HEK293 (cell line): ENCODE measurements at regions not wholly inside any gene's neighbourhood (a gene's known extent, or its start where the extent isn't known, plus 50 kb on each side); places are given as distances from the start of the nearest gene placed in this dataset.

Experiments
- GLIS2 ChIP-seq: fragments of 450-650 bp; formaldehyde crosslinking; IDR thresholded peaks from 2 replicates; pipeline ENCODE4 v1.5.1; 2016; ENCODE audit warnings: missing biosample characterization, missing genetic modification characterization
- MEIS1 ChIP-seq: sonication (generic); formaldehyde crosslinking; IDR thresholded peaks from 2 replicates; pipeline ENCODE4 v1.8.1; 2022; ENCODE audit warnings: missing genetic modification reagents, mild to moderate bottlenecking, borderline replicate concordance
- MZF1 ChIP-seq: fragments of 450-650 bp; formaldehyde crosslinking; IDR thresholded peaks from 2 replicates; pipeline ENCODE4 v1.5.1; 2017; ENCODE audit warnings: missing biosample characterization, missing genetic modification characterization, borderline replicate concordance
- REPIN1 ChIP-seq: fragments of 450-650 bp; formaldehyde crosslinking; IDR thresholded peaks from 2 replicates; pipeline ENCODE4 v1.5.1; 2017; ENCODE audit warnings: missing biosample characterization, missing genetic modification characterization, low read depth
- SCRT1 ChIP-seq: fragments of 450-650 bp; formaldehyde crosslinking; IDR thresholded peaks from 2 replicates; pipeline ENCODE4 v1.5.1; 2016; ENCODE audit warnings: missing biosample characterization, missing genetic modification characterization, borderline replicate concordance
- SP7 ChIP-seq: fragments of 450-650 bp; formaldehyde crosslinking; IDR thresholded peaks from 2 replicates; pipeline ENCODE4 v1.5.1; 2016; ENCODE audit warnings: missing biosample characterization, missing genetic modification characterization
- WT1 ChIP-seq: fragments of 450-650 bp; formaldehyde crosslinking; IDR thresholded peaks from 2 replicates; pipeline ENCODE4 v1.5.1; 2016; ENCODE audit warnings: missing biosample characterization, missing genetic modification characterization
- YY1 ChIP-seq: fragments of 450-650 bp; formaldehyde crosslinking; IDR thresholded peaks from 2 replicates; pipeline ENCODE4 v1.5.1; 2018; ENCODE audit warnings: missing biosample characterization, missing genetic modification characterization
- ZBTB17 ChIP-seq: fragments of 450-650 bp; formaldehyde crosslinking; IDR thresholded peaks from 2 replicates; pipeline ENCODE4 v1.5.1; 2016; ENCODE audit warnings: missing biosample characterization, missing genetic modification characterization
- ZEB2 ChIP-seq: fragments of 450-650 bp; formaldehyde crosslinking; IDR thresholded peaks from 2 replicates; pipeline ENCODE4 v1.5.1; 2016; ENCODE audit warnings: missing biosample characterization, missing genetic modification characterization
- ZFP41 ChIP-seq: fragments of 450-650 bp; formaldehyde crosslinking; IDR thresholded peaks from 2 replicates; pipeline ENCODE4 v1.5.1; 2016; ENCODE audit warnings: missing biosample characterization, missing genetic modification characterization, borderline replicate concordance
- ZNF223 ChIP-seq: fragments of 450-650 bp; formaldehyde crosslinking; IDR thresholded peaks from 2 replicates; pipeline ENCODE4 v1.5.1; 2016; ENCODE audit warnings: missing biosample characterization, missing genetic modification characterization
- ZNF341 ChIP-seq: fragments of 450-650 bp; formaldehyde crosslinking; IDR thresholded peaks from 2 replicates; pipeline ENCODE4; 2016; ENCODE audit warnings: low read depth, missing biosample characterization, missing genetic modification characterization
- ZNF391 ChIP-seq: fragments of 450-650 bp; formaldehyde crosslinking; IDR thresholded peaks from 2 replicates; pipeline ENCODE4 v1.5.1; 2016; ENCODE audit warnings: low read depth, missing biosample characterization, missing genetic modification characterization, borderline replicate concordance
- ZNF549 ChIP-seq: fragments of 450-650 bp; IDR thresholded peaks from 2 replicates; pipeline ENCODE4 v1.5.1; 2018; ENCODE audit warnings: missing biosample characterization, missing genetic modification characterization, mild to moderate bottlenecking, inconsistent platforms, moderate library complexity
- ZNF558 ChIP-seq: fragments of 450-650 bp; formaldehyde crosslinking; IDR thresholded peaks from 2 replicates; pipeline ENCODE4 v1.5.1; 2016; ENCODE audit warnings: missing biosample characterization, missing genetic modification characterization
- ZNF610 ChIP-seq: fragments of 450-650 bp; formaldehyde crosslinking; IDR thresholded peaks from 2 replicates; pipeline ENCODE4 v1.5.1; 2016; ENCODE audit warnings: missing biosample characterization, missing genetic modification characterization, borderline replicate concordance
- ZNF624 ChIP-seq: fragments of 450-650 bp; formaldehyde crosslinking; IDR thresholded peaks from 2 replicates; pipeline ENCODE4 v1.5.1; 2017; ENCODE audit warnings: missing biosample characterization, missing genetic modification characterization
- ZNF701 ChIP-seq: fragments of 450-650 bp; formaldehyde crosslinking; IDR thresholded peaks from 2 replicates; pipeline ENCODE4 v1.5.1; 2016; ENCODE audit warnings: missing biosample characterization, missing genetic modification characterization
- TF ChIP-seq, protein P1 (sequence below): fragments of 450-650 bp; formaldehyde crosslinking; IDR thresholded peaks from 2 replicates; pipeline ENCODE4 v1.5.1; 2017; ENCODE audit warnings: missing biosample characterization, missing genetic modification characterization
- TF ChIP-seq, protein P2 (sequence below): fragments of 450-650 bp; formaldehyde crosslinking; optimal IDR thresholded peaks from 2 replicates; pipeline ENCODE3; 2016; ENCODE audit warnings: missing biosample characterization, mild to moderate bottlenecking, missing genetic modification characterization
- TF ChIP-seq, protein P3 (sequence below): fragments of 450-650 bp; formaldehyde crosslinking; IDR thresholded peaks from 2 replicates; pipeline ENCODE4 v1.5.1; 2016; ENCODE audit warnings: missing biosample characterization, missing genetic modification characterization
- TF ChIP-seq, protein P4 (sequence below): fragments of 450-650 bp; formaldehyde crosslinking; IDR thresholded peaks from 2 replicates; pipeline ENCODE4 v1.5.1; 2016; ENCODE audit warnings: missing biosample characterization, missing genetic modification characterization
- TF ChIP-seq, protein P5 (sequence below): fragments of 450-650 bp; formaldehyde crosslinking; IDR thresholded peaks from 2 replicates; pipeline ENCODE4 v1.5.1; 2016; ENCODE audit warnings: missing biosample characterization, missing genetic modification characterization, borderline replicate concordance
- TF ChIP-seq, protein P6 (sequence below): fragments of 450-650 bp; formaldehyde crosslinking; IDR thresholded peaks from 2 replicates; pipeline ENCODE4 v1.5.1; 2016; ENCODE audit warnings: missing biosample characterization, missing genetic modification characterization

DNA sequence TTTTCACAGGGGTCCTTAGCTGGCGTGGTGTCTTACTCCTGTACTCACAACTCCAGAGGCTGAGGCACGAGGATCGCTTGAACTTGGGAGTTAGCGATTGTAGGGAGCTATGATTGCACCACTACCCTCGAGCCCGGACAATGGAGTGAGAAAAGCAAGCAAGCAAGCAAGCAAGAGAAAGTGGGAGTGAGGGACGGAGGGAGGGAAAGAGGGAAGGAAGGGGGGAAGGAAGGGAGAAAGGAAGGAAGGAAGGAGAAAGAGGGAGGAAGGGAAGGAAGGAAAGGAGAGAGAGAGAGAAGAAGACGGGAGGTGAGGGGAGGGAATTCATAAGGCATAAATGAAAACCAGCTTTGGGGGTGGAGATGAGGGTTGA is 120.5 kb downstream of the TRIM27 start (continued):
- peak; percentile 78; the same call in 1 of the 2 replicates for TF ChIP-seq ZNF624 (tag by site-specific recombination)
- TF ChIP-seq, protein P1, sequence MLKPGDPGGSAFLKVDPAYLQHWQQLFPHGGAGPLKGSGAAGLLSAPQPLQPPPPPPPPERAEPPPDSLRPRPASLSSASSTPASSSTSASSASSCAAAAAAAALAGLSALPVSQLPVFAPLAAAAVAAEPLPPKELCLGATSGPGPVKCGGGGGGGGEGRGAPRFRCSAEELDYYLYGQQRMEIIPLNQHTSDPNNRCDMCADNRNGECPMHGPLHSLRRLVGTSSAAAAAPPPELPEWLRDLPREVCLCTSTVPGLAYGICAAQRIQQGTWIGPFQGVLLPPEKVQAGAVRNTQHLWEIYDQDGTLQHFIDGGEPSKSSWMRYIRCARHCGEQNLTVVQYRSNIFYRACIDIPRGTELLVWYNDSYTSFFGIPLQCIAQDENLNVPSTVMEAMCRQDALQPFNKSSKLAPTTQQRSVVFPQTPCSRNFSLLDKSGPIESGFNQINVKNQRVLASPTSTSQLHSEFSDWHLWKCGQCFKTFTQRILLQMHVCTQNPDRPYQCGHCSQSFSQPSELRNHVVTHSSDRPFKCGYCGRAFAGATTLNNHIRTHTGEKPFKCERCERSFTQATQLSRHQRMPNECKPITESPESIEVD (tag by site-specific recombination) = no peak
- TF ChIP-seq ZBTB17 (tag by site-specific recombination) = peak; percentile 100
- TF ChIP-seq ZFP41 = no peak
- TF ChIP-seq ZEB2 (tag by site-specific recombination) = 0 out of 2 replicates have a peak, but pooled peaks have one; percentile 24
- TF ChIP-seq ZNF701 = peak; percentile 44; the same call in 1 of the 2 replicates
- peak; percentile 44; the same call in 1 of the 2 replicates for TF ChIP-seq SP7 (tag by site-specific recombination)
- TF ChIP-seq, protein P2, sequence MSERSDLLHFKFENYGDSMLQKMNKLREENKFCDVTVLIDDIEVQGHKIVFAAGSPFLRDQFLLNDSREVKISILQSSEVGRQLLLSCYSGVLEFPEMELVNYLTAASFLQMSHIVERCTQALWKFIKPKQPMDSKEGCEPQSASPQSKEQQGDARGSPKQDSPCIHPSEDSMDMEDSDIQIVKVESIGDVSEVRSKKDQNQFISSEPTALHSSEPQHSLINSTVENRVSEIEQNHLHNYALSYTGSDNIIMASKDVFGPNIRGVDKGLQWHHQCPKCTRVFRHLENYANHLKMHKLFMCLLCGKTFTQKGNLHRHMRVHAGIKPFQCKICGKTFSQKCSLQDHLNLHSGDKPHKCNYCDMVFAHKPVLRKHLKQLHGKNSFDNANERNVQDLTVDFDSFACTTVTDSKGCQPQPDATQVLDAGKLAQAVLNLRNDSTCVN = no peak
- TF ChIP-seq, protein P3, sequence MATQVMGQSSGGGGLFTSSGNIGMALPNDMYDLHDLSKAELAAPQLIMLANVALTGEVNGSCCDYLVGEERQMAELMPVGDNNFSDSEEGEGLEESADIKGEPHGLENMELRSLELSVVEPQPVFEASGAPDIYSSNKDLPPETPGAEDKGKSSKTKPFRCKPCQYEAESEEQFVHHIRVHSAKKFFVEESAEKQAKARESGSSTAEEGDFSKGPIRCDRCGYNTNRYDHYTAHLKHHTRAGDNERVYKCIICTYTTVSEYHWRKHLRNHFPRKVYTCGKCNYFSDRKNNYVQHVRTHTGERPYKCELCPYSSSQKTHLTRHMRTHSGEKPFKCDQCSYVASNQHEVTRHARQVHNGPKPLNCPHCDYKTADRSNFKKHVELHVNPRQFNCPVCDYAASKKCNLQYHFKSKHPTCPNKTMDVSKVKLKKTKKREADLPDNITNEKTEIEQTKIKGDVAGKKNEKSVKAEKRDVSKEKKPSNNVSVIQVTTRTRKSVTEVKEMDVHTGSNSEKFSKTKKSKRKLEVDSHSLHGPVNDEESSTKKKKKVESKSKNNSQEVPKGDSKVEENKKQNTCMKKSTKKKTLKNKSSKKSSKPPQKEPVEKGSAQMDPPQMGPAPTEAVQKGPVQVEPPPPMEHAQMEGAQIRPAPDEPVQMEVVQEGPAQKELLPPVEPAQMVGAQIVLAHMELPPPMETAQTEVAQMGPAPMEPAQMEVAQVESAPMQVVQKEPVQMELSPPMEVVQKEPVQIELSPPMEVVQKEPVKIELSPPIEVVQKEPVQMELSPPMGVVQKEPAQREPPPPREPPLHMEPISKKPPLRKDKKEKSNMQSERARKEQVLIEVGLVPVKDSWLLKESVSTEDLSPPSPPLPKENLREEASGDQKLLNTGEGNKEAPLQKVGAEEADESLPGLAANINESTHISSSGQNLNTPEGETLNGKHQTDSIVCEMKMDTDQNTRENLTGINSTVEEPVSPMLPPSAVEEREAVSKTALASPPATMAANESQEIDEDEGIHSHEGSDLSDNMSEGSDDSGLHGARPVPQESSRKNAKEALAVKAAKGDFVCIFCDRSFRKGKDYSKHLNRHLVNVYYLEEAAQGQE = peak; percentile 41
- TF ChIP-seq YY1 (tag by site-specific recombination) = no peak
- no peak for TF ChIP-seq MEIS1 (CRISPR knock-in tag)
- TF ChIP-seq, protein P4, sequence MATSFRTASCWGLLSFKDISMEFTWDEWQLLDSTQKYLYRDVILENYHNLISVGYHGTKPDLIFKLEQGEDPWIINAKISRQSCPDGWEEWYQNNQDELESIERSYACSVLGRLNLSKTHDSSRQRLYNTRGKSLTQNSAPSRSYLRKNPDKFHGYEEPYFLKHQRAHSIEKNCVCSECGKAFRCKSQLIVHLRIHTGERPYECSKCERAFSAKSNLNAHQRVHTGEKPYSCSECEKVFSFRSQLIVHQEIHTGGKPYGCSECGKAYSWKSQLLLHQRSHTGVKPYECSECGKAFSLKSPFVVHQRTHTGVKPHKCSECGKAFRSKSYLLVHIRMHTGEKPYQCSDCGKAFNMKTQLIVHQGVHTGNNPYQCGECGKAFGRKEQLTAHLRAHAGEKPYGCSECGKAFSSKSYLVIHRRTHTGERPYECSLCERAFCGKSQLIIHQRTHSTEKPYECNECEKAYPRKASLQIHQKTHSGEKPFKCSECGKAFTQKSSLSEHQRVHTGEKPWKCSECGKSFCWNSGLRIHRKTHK (tag by site-specific recombination) = no peak
- TF ChIP-seq, protein P5, sequence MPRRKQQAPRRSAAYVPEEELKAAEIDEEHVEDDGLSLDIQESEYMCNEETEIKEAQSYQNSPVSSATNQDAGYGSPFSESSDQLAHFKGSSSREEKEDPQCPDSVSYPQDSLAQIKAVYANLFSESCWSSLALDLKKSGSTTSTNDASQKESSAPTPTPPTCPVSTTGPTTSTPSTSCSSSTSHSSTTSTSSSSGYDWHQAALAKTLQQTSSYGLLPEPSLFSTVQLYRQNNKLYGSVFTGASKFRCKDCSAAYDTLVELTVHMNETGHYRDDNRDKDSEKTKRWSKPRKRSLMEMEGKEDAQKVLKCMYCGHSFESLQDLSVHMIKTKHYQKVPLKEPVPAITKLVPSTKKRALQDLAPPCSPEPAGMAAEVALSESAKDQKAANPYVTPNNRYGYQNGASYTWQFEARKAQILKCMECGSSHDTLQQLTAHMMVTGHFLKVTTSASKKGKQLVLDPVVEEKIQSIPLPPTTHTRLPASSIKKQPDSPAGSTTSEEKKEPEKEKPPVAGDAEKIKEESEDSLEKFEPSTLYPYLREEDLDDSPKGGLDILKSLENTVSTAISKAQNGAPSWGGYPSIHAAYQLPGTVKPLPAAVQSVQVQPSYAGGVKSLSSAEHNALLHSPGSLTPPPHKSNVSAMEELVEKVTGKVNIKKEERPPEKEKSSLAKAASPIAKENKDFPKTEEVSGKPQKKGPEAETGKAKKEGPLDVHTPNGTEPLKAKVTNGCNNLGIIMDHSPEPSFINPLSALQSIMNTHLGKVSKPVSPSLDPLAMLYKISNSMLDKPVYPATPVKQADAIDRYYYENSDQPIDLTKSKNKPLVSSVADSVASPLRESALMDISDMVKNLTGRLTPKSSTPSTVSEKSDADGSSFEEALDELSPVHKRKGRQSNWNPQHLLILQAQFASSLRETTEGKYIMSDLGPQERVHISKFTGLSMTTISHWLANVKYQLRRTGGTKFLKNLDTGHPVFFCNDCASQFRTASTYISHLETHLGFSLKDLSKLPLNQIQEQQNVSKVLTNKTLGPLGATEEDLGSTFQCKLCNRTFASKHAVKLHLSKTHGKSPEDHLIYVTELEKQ (tag by site-specific recombination) = no peak
- peak; percentile 62; the same call in 1 of the 2 replicates for TF ChIP-seq ZNF610
- no peak for TF ChIP-seq ZNF549 (tag by site-specific recombination)
- no peak for TF ChIP-seq SCRT1 (tag by site-specific recombination)
- TF ChIP-seq, protein P6, sequence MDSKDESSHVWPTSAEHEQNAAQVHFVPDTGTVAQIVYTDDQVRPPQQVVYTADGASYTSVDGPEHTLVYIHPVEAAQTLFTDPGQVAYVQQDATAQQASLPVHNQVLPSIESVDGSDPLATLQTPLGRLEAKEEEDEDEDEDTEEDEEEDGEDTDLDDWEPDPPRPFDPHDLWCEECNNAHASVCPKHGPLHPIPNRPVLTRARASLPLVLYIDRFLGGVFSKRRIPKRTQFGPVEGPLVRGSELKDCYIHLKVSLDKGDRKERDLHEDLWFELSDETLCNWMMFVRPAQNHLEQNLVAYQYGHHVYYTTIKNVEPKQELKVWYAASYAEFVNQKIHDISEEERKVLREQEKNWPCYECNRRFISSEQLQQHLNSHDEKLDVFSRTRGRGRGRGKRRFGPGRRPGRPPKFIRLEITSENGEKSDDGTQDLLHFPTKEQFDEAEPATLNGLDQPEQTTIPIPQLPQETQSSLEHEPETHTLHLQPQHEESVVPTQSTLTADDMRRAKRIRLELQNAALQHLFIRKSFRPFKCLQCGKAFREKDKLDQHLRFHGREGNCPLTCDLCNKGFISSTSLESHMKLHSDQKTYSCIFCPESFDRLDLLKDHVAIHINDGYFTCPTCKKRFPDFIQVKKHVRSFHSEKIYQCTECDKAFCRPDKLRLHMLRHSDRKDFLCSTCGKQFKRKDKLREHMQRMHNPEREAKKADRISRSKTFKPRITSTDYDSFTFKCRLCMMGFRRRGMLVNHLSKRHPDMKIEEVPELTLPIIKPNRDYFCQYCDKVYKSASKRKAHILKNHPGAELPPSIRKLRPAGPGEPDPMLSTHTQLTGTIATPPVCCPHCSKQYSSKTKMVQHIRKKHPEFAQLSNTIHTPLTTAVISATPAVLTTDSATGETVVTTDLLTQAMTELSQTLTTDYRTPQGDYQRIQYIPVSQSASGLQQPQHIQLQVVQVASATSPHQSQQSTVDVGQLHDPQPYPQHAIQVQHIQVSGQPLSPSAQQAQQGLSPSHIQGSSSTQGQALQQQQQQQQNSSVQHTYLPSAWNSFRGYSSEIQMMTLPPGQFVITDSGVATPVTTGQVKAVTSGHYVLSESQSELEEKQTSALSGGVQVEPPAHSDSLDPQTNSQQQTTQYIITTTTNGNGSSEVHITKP (tag by site-specific recombination) = peak; percentile 95
- TF ChIP-seq ZNF341 (tag by site-specific recombination) = no peak
- TF ChIP-seq ZNF558 = no peak
- TF ChIP-seq WT1 = peak; percentile 93
- TF ChIP-seq MZF1 (tag by site-specific recombination) = peak; percentile 42
- TF ChIP-seq ZNF391 = 0 out of 2 replicates have a peak, but pooled peaks have one; percentile 52
- TF ChIP-seq ZNF223 = no peak
- TF ChIP-seq REPIN1 (tag by site-specific recombination) = peak; percentile 62; the same call in 1 of the 2 replicates
- peak; percentile 18; the same call in 1 of the 2 replicates for TF ChIP-seq GLIS2 (tag by site-specific recombination)
